DOHH2 (cell line): ENCODE measurements at regions not wholly inside any gene's neighbourhood (a gene's known extent, or its start where the extent isn't known, plus 50 kb on each side); places are given as distances from the start of the nearest gene placed in this dataset.
"Not testable (repeated sequence)": the region's sequence is repeated elsewhere in the genome, so short reads cannot be mapped to it uniquely, and the experiment has no call there.

Source experiments
- H3F3A ChIP-seq: fragments of 200-600 bp; sonication (generic), shearing (Covaris generic); 2 replicates; pipeline ENCODE4 v1.6.0; 2016; ENCODE audit warnings: antibody characterized with exemption, mild to moderate bottlenecking; ENCODE audit not compliant: control insufficient read depth, insufficient read depth
- H3K27ac ChIP-seq: fragments of 200-600 bp; sonication (generic); 2 replicates; pipeline ENCODE4 v1.5.1; 2014; ENCODE audit warnings: low read depth, mild to moderate bottlenecking, low read length, moderate library complexity
- H3K27me3 ChIP-seq: fragments of 200-600 bp; sonication (generic); 2 replicates; pipeline ENCODE4 v1.6.1; 2014; ENCODE audit warnings: mild to moderate bottlenecking, low read length, mixed read lengths; ENCODE audit not compliant: control insufficient read depth
- H3K36me3 ChIP-seq: fragments of 200-600 bp; sonication (generic); 2 replicates; pipeline ENCODE4 v1.6.1; 2014; ENCODE audit warnings: mild to moderate bottlenecking, low read length, moderate library complexity, mixed read lengths; ENCODE audit not compliant: control insufficient read depth
- H3K4me1 ChIP-seq: fragments of 200-600 bp; sonication (generic); 2 replicates; pipeline ENCODE4 v1.6.1; 2014; ENCODE audit warnings: mild to moderate bottlenecking, low read length, mixed read lengths; ENCODE audit not compliant: control insufficient read depth
- H3K4me2 ChIP-seq: fragments of 200-600 bp; sonication (generic); 2 replicates; pipeline ENCODE4 v1.6.0; 2014; ENCODE audit warnings: mild to moderate bottlenecking, low read length, moderate library complexity
- H3K4me3 ChIP-seq: fragments of 200-600 bp; sonication (generic); 2 replicates; pipeline ENCODE4 v1.5.1; 2014; ENCODE audit warnings: mild to moderate bottlenecking, low read length, mixed read lengths
- H3K79me2 ChIP-seq: fragments of 200-600 bp; sonication (generic); 2 replicates; pipeline ENCODE4 v1.6.1; 2014; ENCODE audit warnings: mild to moderate bottlenecking, low read length, mixed read lengths; ENCODE audit not compliant: control insufficient read depth
- H3K9me2 ChIP-seq: fragments of 200-600 bp; sonication (generic); replicated peaks from 2 replicates; pipeline ENCODE4 v1.6.1; 2014; ENCODE audit warnings: mild to moderate bottlenecking, low read length, mixed read lengths; ENCODE audit not compliant: control insufficient read depth
- H3K9me3 ChIP-seq: fragments of 200-600 bp; sonication (generic); 2 replicates; pipeline ENCODE4 v1.6.1; 2014; ENCODE audit warnings: antibody characterized with exemption, low read length, mixed read lengths; ENCODE audit not compliant: control insufficient read depth, insufficient read depth
- H4K20me1 ChIP-seq: fragments of 200-600 bp; sonication (generic); 2 replicates; pipeline ENCODE4 v1.6.0; 2014; ENCODE audit warnings: low read depth, mild to moderate bottlenecking, antibody characterized with exemption, low read length, moderate library complexity; ENCODE audit not compliant: control insufficient read depth, insufficient read depth
- CTCF ChIP-seq: fragments of 200-600 bp; sonication (generic); IDR thresholded peaks from one replicate; pipeline ENCODE4 v1.5.1; 2014; ENCODE audit warnings: antibody characterized with exemption, mild to moderate bottlenecking, low read depth, low read length; ENCODE audit not compliant: poor library complexity, severe bottlenecking
- EZH2phosphoT487 ChIP-seq: fragments of 200-600 bp; sonication (generic); IDR thresholded peaks from 2 replicates; pipeline ENCODE4 v1.6.1; 2017; ENCODE audit warnings: borderline replicate concordance, mild to moderate bottlenecking, antibody characterized with exemption, low read length, moderate library complexity, mixed read lengths

GRCh38 chr6:106744781-106745180, 115.4 kb downstream of the QRSL1 start:
- Histone ChIP-seq H3K27me3 (no peaks in the 10 kb centered on the region), H3K79me2 (no peaks in the 10 kb centered on the region), H4K20me1 (no peaks in the 10 kb centered on the region), H3K9me2 (no peaks in the 10 kb centered on the region), H3K36me3 (peaks cover 5% of the 10 kb centered on the region; the same call in 1 of the 2 replicates), H3K27ac (no peak overlapping the region), H3K4me2 (no peak overlapping the region), H3K4me1 (peaks cover 33% of the 10 kb centered on the region), H3K4me3 (no peak overlapping the region), H3K9me3 (no peaks in the 10 kb centered on the region), H3F3A (no peaks in the 10 kb centered on the region)
- TF ChIP-seq CTCF (no peak), EZH2phosphoT487 (no peak)

- not testable (repeated sequence) for H3K79me2 ChIP-seq, H3K27me3 ChIP-seq, H3K9me3 ChIP-seq, H3K4me3 ChIP-seq, H3K9me2 ChIP-seq, H3K27ac ChIP-seq, H3K36me3 ChIP-seq, H4K20me1 ChIP-seq, H3F3A ChIP-seq
- peak overlapping the region; percentile 29 for H3K4me2 ChIP-seq
- peaks cover 40% of the 10 kb centered on the region for H3K4me1 ChIP-seq
These were observed 114.7 kb downstream of the QRSL1 start for GRCh38 chr6:106744029-106744428.

- Histone ChIP-seq H3F3A (no peaks in the 10 kb centered on the region), H3K9me3 (no peaks in the 10 kb centered on the region), H3K4me2 (peak overlapping the region; percentile 29), H3K79me2 (no peaks in the 10 kb centered on the region), H4K20me1 (no peaks in the 10 kb centered on the region), H3K27ac (no peak overlapping the region), H3K4me3 (no peak overlapping the region), H3K9me2 (no peaks in the 10 kb centered on the region), H3K4me1 (peaks cover 41% of the 10 kb centered on the region), H3K27me3 (no peaks in the 10 kb centered on the region), H3K36me3 (peaks cover 9% of the 10 kb centered on the region; the same call in 1 of the 2 replicates)
- TF ChIP-seq CTCF: no peak
- no peak for TF ChIP-seq EZH2phosphoT487
These were observed 114.2 kb downstream of the QRSL1 start for GRCh38 chr6:106743612-106744011.

GRCh38 chr6:106740287-106740686, 110.9 kb downstream of the QRSL1 start:
- H3K9me3 ChIP-seq: no peaks in the 10 kb centered on the region
- no peak overlapping the region for H3K27ac ChIP-seq
- no peak overlapping the region for H3K4me2 ChIP-seq
- H4K20me1 ChIP-seq: no peaks in the 10 kb centered on the region
- peaks cover 23% of the 10 kb centered on the region for H3K36me3 ChIP-seq
- no peaks in the 10 kb centered on the region for H3K27me3 ChIP-seq
- no peaks in the 10 kb centered on the region for H3F3A ChIP-seq
- H3K4me3 ChIP-seq: no peak overlapping the region
- peaks cover 11% of the 10 kb centered on the region for H3K79me2 ChIP-seq
- H3K9me2 ChIP-seq: no peaks in the 10 kb centered on the region
- TF ChIP-seq CTCF (no peak), EZH2phosphoT487 (no peak)
- peaks cover 59% of the 10 kb centered on the region for H3K4me1 ChIP-seq
